GM15510 (cell line): ENCODE measurements at regions not wholly inside any gene's neighbourhood (a gene's known extent, or its start where the extent isn't known, plus 50 kb on each side); places are given as distances from the start of the nearest gene placed in this dataset.

Source experiments
- POLR2A ChIP-seq: IDR thresholded peaks from 3 replicates; pipeline ENCODE4 v1.6.1; 2011; ENCODE audit warnings: borderline replicate concordance; ENCODE audit not compliant: insufficient read length; ENCODE audit errors: extremely low read depth

GRCh38 chrX:39981946-39982345, 115.8 kb downstream of the BCOR start:
- no peak for TF ChIP-seq POLR2A

GRCh38 chrX:39982948-39983347, 114.8 kb downstream of the BCOR start:
- no peak for TF ChIP-seq POLR2A

GRCh38 chrX:39983715-39984114, 114.0 kb downstream of the BCOR start:
- no peak for TF ChIP-seq POLR2A

GRCh38 chrX:39984191-39984956, 113.4 kb downstream of the BCOR start:
- no peak for TF ChIP-seq POLR2A

- no peak for TF ChIP-seq POLR2A
Measured at GRCh38 chrX:39985071-39985470, 112.7 kb downstream of the BCOR start.

GRCh38 chrX:39985551-39985950, 112.2 kb downstream of the BCOR start:
- no peak for TF ChIP-seq POLR2A

- no peak for TF ChIP-seq POLR2A
Measured at GRCh38 chrX:39988496-39988895, 109.3 kb downstream of the BCOR start.

- TF ChIP-seq POLR2A = no peak
Measured at GRCh38 chrX:39990388-39990787, 107.4 kb downstream of the BCOR start.

GRCh38 chrX:39992300-39992699, 105.5 kb downstream of the BCOR start:
- TF ChIP-seq POLR2A = no peak

- no peak for TF ChIP-seq POLR2A
Measured at GRCh38 chrX:39995457-39995856, 102.3 kb downstream of the BCOR start.

- no peak for TF ChIP-seq POLR2A
Measured at GRCh38 chrX:39996536-39996935, 101.2 kb downstream of the BCOR start.

GRCh38 chrX:39998636-39999406, 98.9 kb downstream of the BCOR start:
- no peak for TF ChIP-seq POLR2A
